ENCODE measurements at regions not wholly inside any gene's neighbourhood (a gene's known extent, or its start where the extent isn't known, plus 50 kb on each side); places are given as distances from the start of the nearest gene placed in this dataset.

DNA sequence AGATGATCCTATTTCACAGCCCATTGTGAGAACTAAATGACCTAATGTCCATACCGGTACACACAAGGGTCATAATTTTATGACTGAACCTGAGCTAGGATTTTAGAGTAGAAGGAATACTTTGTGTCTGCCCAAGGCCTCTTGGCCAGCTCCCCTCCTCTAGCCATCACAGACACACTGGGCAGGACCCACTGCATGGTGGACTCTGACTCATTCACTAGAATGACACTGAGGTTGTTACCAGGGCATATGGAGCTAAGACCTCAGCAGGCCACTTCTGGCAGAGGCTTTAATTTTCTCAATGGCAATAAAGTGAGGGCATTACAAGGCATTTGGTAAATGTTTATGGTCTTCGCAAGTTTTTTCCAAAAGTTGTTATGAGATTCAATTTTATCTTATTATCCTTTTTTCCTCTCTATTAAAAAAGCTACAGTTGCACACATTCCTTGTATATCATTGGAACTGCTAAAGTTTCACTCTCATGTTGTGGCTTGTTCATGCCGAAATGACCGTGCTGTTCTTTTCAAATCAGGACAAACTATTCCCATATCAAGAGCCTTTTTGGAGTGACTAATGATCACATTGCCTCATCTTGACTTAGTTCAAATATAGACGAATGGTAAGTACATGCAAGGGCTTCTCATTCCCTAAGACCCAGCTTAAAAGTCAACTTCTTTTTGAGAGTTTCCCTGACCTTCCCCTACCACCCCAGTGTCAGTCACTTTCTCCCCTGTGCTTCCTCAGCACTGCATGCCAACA, 595.7 kb downstream of the ACTL7B start:
- TF ChIP-seq, protein P1, sequence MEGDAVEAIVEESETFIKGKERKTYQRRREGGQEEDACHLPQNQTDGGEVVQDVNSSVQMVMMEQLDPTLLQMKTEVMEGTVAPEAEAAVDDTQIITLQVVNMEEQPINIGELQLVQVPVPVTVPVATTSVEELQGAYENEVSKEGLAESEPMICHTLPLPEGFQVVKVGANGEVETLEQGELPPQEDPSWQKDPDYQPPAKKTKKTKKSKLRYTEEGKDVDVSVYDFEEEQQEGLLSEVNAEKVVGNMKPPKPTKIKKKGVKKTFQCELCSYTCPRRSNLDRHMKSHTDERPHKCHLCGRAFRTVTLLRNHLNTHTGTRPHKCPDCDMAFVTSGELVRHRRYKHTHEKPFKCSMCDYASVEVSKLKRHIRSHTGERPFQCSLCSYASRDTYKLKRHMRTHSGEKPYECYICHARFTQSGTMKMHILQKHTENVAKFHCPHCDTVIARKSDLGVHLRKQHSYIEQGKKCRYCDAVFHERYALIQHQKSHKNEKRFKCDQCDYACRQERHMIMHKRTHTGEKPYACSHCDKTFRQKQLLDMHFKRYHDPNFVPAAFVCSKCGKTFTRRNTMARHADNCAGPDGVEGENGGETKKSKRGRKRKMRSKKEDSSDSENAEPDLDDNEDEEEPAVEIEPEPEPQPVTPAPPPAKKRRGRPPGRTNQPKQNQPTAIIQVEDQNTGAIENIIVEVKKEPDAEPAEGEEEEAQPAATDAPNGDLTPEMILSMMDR (IDR thresholded peaks at IDR 0.05), result no peak
- no peak for TF ChIP-seq POLR2A (IDR thresholded peaks at IDR 0.05)

All from adrenal gland (tissue), 5 donors.